NCI-H128 (cell line): ENCODE measurements at regions not wholly inside any gene's neighbourhood (a gene's known extent, or its start where the extent isn't known, plus 50 kb on each side); places are given as distances from the start of the nearest gene placed in this dataset.
"Not testable (repeated sequence)": the region's sequence is repeated elsewhere in the genome, so short reads cannot be mapped to it uniquely, and the experiment has no call there.

Experiments used
- DNase-seq: peaks from one replicate; lab custom pipeline; 2025; ENCODE audit not compliant: unreplicated experiment; lab: John Stamatoyannopoulos, UW

DNA sequence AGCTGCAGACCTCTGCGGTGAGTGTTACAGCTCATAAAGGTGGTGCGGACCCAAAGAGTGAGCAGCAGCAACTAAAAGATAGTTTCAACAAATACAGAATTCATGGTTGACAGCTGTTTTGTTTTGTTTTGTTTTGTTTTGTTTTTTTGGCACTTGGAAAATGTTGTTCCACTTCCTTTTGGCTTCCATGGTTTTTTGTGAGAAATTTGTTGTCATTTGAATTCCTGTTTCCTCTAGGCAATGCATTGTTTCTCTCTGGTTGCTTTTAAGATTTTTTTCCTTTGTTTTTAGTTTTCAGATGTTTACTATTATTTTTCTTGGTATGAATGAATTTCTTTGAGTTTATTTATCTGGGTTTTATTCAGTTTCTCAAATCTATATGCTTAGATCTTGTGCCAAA is 229.4 kb downstream of the MID1IP1 start:
- no peak for DNase-seq

DNA sequence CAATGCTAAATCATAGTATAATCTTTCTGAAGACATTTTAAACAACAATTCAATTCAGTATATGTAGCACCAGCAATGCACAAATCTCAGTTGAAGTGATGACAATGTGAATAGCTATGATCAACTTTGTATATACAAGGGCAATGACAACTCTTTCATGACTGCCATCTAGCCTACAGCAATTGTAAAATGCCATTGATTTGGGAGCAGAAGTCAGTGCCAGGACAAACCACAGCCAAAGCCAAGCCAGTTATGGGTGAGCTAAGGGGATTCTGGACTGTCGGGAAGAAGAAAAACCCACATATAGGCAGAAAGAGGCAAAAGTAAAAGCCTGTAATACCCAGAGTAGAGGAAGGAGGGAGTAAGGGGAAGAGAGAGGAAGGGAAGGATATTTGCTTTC is 238.6 kb downstream of the MID1IP1 start:
- DNase-seq = no peak

DNA sequence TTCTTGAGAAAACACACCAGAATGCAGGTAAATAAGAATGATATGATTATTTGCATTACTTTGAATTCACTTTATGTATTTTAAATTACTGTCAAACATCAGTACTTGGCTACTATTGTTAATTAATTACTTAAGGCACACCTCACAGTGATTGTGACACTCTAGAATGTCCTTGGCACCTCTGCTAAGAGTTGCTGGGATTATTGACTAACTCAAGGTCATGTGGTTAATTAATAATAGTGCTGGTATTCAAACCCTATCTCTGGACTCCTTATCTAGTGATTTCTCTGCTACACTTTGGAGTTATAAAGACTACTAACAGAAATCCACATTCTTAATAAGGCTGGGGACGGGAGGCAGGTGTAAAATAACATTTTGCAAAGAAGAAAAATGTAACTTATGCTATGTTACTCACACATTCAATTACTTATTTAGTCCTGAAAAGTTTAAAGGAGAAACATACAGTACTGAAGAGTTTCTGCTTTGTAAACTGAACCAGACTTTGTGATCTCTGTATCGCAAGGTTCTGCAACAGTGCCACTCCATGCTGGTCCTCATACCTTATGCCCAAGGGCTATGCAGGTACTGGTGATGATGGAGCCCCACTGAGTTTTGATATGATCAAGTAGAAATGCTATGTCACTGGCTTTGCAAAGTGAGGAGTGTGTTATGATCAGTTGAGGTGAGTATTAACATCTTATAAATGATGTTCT is 242.7 kb downstream of the MID1IP1 start:
- no peak for DNase-seq

DNA sequence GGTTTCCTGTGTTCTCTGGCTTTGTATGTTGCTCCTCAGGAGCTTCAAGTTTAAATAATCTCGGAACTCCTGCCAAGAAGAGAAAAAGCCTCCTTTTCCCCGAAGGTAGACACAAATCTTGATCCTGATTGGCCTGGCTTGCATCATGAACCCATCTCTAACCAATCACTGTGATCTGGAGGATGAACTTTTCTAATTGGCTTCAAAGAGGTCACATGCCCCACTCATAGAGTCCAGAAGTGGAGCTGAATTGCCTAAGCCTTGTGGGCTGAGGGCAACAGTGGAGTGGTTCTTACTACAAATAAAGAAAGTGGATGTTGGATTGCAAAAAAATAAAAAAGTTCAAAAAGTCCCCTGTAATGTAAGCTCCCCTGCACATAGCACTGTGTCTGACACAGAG is 245.9 kb downstream of the MID1IP1 start:
- no peak for DNase-seq

DNA sequence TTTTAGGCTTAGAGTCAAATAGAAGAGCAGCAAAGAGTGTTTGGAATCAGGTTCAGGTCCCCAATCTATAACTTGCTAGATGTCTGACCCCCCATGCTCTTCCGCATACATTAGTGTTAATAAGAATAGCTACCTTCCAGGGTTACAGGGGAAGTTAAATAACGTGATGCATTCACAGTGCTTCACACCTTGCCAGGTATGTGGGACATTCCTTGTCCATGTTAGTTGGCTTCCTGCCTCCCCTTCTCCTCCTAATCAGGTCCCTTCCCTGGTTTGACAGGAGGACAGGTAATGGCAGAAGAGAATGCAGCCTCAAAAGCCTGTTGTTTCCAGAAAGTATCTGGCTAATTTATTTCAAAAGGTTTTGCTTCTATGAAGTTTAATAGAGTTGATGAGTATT is 248.7 kb downstream of the MID1IP1 start:
- no peak for DNase-seq

DNA sequence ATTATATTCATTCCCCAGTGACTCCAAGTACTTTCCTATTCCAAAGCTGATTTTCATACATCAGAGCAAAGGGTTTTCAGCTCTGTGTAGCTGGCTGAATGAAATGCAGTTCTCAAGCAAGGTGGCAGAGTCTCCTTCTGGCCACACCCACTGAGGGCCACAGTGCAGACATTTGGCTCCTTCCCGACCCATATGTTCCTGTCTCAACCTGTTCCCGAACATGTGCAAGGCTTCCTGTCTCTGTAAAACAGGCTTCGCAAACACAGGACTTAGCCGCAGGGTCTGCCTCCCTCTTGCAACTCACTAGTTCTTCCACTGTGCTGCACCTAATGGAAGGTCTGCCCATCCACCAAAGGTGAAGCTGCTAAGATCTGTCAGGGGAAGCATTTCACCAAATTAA is 249.2 kb downstream of the MID1IP1 start:
- DNase-seq = no peak

DNA sequence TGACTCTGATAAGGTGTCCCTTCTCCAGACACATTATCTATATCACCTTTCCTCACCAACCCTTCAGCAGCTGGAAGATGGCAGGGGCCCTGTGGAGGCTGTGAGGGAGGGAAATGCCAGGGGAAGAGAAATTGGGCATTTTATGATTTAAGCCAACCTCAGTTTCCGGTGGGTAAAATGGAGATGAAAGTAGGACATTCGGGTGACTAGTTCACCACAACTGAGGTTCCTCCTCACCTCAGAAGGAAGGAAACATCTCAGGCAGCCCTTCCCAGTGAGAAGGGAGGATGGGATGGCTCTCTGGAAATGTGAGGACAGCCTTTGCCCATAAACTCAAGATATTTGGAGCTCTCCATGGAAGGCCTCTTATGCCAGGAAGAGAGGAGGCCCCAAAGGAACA is 251.5 kb downstream of the MID1IP1 start:
- DNase-seq = no peak

DNA sequence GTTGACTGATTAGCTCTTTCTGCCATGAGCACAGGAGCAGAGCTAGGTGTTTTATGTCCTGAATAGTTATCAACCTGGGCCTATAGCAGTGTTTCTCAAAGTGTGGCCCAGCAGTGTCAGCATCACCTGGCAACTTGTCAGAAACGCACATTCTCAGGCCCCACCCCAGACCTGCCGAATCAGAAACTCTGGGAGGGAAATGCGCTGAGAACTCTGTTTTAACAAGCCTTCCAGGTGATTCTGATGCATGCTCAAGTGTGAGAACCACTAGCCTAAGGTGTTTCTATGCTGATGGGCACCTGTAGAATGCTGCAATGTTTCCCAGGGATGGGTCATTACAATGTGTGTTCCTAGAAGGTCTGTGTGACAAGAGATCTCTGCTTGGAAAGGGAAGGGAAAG is 257.5 kb downstream of the MID1IP1 start:
- no peak for DNase-seq

DNA sequence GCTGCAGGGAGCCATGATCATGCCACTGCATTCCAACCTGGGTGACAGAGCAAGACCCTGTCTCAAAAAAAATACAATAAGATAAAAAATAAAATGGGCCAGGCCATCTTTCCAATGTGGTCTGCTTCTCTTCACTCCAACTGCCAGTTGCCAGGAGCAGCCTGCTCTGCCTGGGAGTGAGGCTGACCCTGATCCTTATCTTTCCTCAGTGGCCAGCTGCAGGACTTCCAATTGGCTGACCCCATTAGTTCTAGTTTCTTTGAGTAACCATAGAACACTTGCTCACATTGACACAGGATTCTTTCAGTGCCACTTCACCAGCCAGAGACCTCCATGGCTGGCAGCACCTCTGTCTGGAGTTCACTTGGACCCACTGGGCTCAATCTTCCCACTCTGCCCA is 258.6 kb downstream of the MID1IP1 start:
- no peak for DNase-seq

DNA sequence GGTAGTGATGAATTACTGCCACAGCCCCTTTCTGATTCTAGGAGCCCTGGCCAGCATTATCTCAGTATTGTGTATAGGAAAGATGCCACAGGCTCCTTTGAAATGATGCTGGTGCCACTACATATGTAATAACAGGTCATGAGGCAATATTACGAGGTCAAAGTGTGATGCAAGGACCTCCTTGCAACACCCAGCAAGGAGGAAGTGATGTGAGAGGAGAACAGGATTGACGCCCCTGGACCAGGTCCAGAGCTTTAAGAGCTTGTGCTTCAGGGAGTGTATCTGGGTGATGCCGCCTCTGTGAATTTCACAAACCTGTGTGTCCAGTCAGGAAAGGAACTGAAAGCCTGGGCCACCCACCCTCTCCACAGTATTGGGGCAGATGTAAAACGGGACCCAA is 261.8 kb downstream of the MID1IP1 start:
- DNase-seq = no peak

DNA sequence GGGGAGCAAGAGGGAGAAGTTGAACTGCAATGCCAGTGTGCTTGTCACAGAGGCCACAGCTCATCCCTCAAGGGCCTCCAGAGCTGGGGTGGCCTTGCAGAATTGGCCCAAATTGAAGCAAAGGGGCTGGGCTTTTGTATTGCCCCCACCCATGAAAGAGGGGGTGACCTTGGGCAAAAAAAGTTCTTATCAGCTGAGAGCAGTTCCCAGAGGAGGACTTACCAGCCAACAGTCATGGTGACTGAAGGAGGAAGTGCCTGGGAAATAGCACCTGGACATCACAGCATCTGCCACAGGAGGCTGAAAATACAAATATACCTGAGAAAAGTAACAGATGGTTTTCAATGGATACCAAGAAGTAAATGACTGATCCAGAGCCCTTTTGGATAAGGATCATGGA is 262.4 kb downstream of the MID1IP1 start:
- no peak for DNase-seq

DNA sequence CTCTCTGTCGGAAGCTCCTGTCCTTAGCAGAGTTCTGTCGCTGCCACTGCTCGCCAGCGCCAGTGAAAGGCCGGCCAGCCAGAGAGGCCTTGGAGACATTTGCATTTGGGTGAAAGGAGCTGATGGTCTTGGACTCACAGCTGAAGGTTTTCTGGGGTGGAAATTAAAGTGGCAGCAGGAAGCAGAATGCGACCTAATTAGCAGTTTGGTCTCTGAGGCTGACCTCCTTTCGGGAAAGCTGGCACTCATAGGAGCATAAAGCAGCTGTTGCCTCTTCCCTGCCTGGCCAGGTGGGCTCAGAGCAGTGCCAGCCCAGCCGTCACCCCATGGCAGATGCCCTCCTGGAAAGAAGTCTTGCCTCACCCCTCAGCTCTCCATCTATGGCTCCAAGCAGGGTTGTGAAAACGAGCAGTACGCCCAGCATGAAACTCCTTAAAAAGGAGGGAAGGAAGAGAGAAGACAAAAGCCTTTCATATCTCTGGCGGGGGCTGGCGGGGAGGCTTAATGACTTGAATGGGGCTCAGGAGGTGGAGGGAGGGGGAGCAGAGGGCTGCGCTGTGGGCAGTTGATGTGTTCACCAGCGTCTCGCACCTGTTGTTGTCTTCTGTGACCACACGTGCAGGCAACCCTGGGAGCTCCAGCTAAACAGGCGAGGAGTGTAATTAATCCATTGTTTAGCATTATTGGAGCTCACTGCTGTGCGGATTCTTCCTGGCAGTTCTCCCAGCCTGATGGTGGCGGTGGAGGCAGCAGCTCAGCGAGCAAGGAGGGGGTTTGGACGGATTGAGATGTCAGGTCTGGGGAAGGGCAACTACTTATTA is 264.0 kb downstream of the MID1IP1 start:
- peak; percentile 75 for DNase-seq

DNA sequence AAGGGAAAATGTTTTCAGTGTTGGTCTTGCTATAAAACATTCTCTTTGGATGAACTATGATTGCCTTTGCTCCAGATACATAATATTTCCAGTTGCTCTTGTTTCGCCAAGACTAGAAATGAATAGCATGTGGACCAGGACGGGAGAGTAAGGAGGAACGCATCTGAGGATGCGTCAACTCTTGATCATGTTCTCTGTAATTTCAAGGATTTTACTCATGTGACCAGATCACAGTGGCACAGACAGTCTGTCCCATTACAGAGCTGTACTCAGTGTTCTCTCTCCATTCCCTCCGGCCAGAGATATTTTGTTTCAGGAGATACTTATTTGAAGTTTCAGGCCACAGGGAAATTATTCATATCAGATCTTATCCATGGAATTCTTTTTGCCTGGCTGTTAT is 266.6 kb downstream of the MID1IP1 start:
- no peak for DNase-seq

DNA sequence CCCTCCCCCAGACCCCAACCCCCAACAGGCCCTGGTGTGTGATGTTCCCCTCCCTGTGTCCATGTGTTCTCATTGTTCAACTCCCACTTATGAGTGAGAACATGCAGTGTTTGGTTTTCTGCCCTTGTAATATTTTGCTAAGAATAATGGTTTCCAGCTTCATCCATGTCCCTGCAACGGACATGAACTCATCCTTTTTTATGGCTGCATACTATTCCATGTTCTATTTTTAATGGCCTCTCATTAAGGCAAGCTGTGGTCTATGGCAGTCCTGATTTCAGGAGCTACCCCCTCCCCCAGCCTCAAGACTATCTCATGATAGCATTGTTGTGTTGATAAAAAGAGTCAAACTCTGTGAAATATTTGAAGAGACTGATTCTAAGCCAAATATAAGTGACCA is 267.4 kb downstream of the MID1IP1 start:
- not testable (repeated sequence) for DNase-seq

DNA sequence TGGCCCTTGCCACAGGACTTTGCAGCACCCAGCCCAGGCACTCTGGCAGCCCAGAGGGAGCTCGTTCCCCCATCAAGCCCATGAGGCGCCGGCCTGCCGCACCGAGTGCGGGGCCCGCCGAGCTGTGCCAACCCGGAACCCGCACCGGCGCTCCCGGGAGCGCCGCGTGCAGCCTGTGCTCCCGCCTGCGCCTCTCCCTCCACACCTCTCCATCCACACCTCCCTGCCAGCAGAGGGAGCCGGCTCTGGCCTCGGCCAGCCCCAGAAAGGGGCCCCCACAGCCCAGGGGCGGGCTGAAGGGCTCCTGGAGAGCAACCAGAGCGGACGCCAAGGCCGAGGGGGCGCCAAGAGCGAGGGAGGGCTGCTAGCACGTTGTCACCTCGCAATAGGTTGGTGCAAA is 268.8 kb downstream of the MID1IP1 start:
- DNase-seq = no peak

DNA sequence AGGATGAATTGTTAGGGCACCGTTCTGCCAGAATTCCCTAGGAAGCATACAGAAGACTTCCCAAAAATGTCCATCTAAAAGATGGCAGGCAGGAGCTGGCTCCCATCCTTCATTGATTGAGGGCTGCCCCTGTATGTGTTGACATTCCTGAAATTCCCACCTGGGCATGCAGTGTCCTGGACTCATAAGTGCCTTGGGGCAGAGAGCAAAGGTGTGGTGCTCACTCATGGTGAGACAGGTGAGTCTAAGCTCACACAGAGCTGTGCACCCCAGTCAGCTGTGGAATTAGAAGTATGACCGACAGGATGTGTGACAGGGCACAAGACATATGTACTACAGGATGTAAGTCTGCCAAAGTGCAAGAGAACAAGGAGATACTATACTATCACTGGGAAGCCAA is 271.9 kb downstream of the MID1IP1 start:
- DNase-seq = no peak

DNA sequence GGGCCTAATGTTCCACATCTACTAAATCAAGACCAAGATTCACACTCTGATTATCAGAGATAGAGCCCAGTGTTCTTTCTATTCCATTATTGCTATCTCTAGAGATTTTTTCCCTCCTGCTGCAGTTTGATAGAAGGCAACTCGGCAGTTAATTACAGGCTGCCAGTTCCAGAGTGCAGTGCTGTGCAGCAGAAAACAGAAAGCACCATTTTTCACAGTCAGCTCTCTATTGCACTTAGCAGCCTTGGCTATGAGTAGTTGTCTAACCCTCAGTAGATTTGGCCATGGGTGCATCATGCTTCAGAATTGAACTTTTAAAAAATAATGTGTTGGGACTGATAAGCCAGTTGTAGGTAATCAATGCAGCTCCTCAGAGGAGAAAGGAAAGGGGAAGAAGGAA is 295.3 kb downstream of the MID1IP1 start:
- DNase-seq = no peak

DNA sequence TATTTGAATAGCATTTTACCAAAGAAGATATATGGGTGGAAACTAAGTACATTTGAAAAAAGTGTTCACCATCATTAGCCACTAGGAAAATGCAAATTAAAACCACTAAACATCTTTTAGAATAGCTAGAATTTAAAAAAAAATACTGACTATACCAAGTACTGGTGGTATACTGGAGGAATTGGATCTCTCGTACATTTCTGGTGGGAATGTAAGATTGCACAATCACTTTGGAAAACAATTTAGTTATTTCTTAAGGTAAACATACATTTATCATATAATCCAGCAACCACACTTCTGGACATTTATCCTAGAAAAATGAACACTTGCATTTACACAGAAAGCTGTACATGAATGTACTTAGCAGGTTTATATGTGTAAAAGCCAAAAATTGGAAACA is 303.5 kb downstream of the MID1IP1 start:
- DNase-seq = no peak

DNA sequence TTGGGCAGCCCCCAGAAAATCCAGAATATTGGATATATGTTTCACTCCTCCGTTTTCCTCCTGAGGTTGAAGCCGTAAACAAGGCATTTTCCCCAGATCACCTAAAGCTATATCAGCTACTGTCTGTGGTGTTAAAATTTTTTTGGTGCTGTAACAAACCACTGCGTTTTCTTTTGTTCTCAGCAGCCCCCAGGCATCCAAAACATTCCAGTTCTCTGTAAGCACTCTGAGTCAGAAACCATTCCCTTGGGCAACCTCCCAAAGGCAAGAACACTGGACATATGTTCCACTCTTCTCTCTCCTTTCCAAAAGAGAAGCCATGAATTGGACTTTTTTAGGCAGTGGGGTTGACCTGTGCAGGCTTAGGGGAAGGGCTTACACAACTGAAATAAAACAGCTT is 310.9 kb downstream of the MID1IP1 start:
- DNase-seq = no peak

DNA sequence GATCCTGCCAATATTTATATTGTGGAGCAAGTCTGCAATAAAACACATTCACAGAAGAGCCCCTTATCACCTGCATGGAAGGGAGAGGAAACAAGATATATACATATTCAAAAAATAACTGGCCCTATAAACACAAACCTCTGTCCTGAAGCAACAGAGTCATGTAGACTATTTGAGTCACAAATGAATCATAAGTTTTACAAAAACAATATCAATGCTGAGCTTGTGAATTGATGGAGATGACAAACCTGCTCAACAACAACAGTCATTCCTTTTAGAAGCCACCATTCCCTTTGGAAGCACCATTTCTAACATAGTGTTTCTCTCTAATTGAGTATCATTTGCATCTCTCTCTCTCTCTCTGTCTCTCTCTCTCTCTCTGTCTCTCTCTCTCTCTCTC is 313.9 kb downstream of the MID1IP1 start:
- DNase-seq = no peak

DNA sequence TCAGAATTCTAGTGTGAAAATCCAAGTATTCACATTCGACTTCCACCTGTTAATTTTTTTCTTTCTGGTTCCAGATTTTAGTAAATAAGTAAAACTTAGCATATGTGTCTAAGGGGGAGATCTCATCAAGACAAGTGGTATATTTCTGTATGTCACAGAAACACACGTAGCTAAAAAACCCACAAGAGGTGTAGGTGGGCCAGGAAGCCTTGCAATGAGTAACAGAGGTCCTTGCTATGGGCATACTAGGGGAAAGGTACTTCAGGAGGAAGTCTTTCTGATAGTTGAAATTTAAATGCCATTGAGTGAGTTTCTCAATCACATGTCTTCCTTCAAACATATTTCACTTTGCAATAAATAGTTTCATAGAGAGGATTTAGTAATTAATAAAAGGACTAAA is 315.8 kb downstream of the MID1IP1 start:
- no peak for DNase-seq

DNA sequence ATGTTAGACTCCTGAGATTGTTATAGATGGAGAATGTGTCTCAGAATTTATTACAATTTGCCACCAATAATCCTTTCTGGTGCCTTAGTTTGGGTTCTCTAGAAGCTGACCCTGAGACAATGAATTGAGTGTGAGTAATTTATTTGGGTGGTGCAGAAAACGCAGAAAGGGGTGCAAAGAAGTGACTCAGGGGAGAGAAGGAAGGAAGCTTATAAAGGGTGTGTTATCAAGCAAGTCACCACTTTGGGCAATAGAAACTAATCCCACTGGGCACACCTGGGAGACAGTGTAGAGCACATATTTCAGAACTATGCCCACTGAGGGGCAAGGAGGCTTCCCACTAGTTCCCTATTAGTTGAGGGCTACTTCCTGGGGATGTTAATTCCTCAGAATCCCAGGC is 320.6 kb downstream of the MID1IP1 start:
- DNase-seq = no peak

DNA sequence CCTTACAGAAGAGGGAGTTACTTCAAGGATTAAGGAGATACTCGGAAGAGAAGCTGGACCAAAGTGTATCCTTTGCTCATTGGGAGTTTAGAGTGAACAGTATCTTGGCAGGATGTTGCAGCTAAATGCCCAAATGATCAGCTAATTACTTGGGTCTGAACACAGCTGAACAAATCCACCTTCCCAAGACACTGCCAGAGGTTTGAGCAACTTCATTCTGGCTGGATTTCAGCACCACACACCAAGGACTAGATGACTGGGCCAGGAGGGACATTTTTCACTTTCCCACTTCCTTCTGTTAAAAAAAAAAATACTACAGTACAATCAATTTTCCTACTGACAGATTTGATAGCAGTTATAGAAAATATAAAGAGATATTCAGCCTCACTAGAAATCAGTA is 324.6 kb downstream of the MID1IP1 start:
- DNase-seq = no peak
